Smooth muscle cell (in vitro differentiated cells): ENCODE measurements at regions not wholly inside any gene's neighbourhood (a gene's known extent, or its start where the extent isn't known, plus 50 kb on each side); places are given as distances from the start of the nearest gene placed in this dataset.

ENCODE experiments used
- DNase-seq: peaks from one replicate; lab custom pipeline; 2025; ENCODE audit not compliant: unreplicated experiment; lab: John Stamatoyannopoulos, UW
- H2AFZ ChIP-seq: fragments of 200-600 bp; sonication (generic); 2 replicates; pipeline ENCODE4 v1.6.0; 2016; ENCODE audit warnings: antibody characterized with exemption, low read depth, mild to moderate bottlenecking
- H3F3A ChIP-seq: fragments of 200-600 bp; sonication (generic); 2 replicates; pipeline ENCODE4 v1.6.0; 2017; ENCODE audit warnings: antibody characterized with exemption, low read depth
- H3K27ac ChIP-seq: fragments of 200-600 bp; sonication (generic); 2 replicates; pipeline ENCODE4 v1.5.1; 2016; ENCODE audit warnings: low read depth, mild to moderate bottlenecking
- H3K27me3 ChIP-seq: fragments of 200-600 bp; sonication (generic); 2 replicates; pipeline ENCODE4 v1.6.1; 2016; ENCODE audit warnings: low read depth, mild to moderate bottlenecking
- H3K36me3 ChIP-seq: fragments of 200-600 bp; sonication (generic); 2 replicates; pipeline ENCODE4 v1.5.1; 2016; ENCODE audit warnings: low read depth
- H3K4me1 ChIP-seq: fragments of 200-600 bp; sonication (generic); 2 replicates; pipeline ENCODE4 v1.5.1; 2016; ENCODE audit warnings: low read depth
- H3K4me2 ChIP-seq: fragments of 200-600 bp; sonication (generic); 2 replicates; pipeline ENCODE4 v1.6.0; 2016; ENCODE audit warnings: mild to moderate bottlenecking
- H3K4me3 ChIP-seq: fragments of 200-600 bp; sonication (generic); 2 replicates; pipeline ENCODE4 v1.5.1; 2016; ENCODE audit warnings: mild to moderate bottlenecking
- H3K79me2 ChIP-seq: fragments of 200-600 bp; sonication (generic); 2 replicates; pipeline ENCODE4 v1.6.0; 2016; ENCODE audit warnings: low read depth, mild to moderate bottlenecking
- H3K9ac ChIP-seq: fragments of 200-600 bp; sonication (generic); 2 replicates; pipeline ENCODE4 v1.6.0; 2016; ENCODE audit warnings: low read depth
- H3K9me3 ChIP-seq: fragments of 200-600 bp; sonication (generic); replicated peaks from 2 replicates; pipeline ENCODE4 v1.5.1; 2016; ENCODE audit warnings: low read depth
- H4K20me1 ChIP-seq: fragments of 200-600 bp; sonication (generic); 2 replicates; pipeline ENCODE4 v1.6.0; 2016; ENCODE audit warnings: low read depth
- WGBS: methylation state at CpG from one replicate; pipeline ENCODE4 v1.1.7; 2016; ENCODE audit warnings: low lambda C conversion rate; 5-methylcytosine and 5-hydroxymethylcytosine counted together
- TF ChIP-seq, protein P1 (sequence below): fragments of 200-600 bp; sonication (generic); IDR thresholded peaks from 2 replicates; pipeline ENCODE4 v1.5.1; 2017; ENCODE audit warnings: borderline replicate concordance, mild to moderate bottlenecking, antibody characterized with exemption; ENCODE audit not compliant: insufficient read depth, poor library complexity, severe bottlenecking

- no peak overlapping the region for H3K9ac ChIP-seq
- no peaks in the 10 kb centered on the region for H3K4me1 ChIP-seq
- H3K4me2 ChIP-seq, result no peak overlapping the region
- H3K27ac ChIP-seq, result no peak overlapping the region
- TF ChIP-seq, protein P1, sequence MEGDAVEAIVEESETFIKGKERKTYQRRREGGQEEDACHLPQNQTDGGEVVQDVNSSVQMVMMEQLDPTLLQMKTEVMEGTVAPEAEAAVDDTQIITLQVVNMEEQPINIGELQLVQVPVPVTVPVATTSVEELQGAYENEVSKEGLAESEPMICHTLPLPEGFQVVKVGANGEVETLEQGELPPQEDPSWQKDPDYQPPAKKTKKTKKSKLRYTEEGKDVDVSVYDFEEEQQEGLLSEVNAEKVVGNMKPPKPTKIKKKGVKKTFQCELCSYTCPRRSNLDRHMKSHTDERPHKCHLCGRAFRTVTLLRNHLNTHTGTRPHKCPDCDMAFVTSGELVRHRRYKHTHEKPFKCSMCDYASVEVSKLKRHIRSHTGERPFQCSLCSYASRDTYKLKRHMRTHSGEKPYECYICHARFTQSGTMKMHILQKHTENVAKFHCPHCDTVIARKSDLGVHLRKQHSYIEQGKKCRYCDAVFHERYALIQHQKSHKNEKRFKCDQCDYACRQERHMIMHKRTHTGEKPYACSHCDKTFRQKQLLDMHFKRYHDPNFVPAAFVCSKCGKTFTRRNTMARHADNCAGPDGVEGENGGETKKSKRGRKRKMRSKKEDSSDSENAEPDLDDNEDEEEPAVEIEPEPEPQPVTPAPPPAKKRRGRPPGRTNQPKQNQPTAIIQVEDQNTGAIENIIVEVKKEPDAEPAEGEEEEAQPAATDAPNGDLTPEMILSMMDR, result no peak
- H3K27me3 ChIP-seq, result no peaks in the 10 kb centered on the region
- no peak overlapping the region for H3K4me3 ChIP-seq
- no peak for DNase-seq
- H2AFZ ChIP-seq, result no peak overlapping the region
- H4K20me1 ChIP-seq, result no peaks in the 10 kb centered on the region
- 96% methylated on average over 1 of the region's 1 CpG for WGBS
- H3K36me3 ChIP-seq, result no peaks in the 10 kb centered on the region
- H3K79me2 ChIP-seq, result no peaks in the 10 kb centered on the region
- no peaks in the 10 kb centered on the region for H3F3A ChIP-seq
- no peaks in the 10 kb centered on the region for H3K9me3 ChIP-seq
Measured at GRCh38 chr7:10588084-10588483, 385.6 kb upstream of the PHF14 start.

- TF ChIP-seq, protein P1, result no peak
- Histone ChIP-seq H2AFZ (no peak overlapping the region), H3K4me1 (no peaks in the 10 kb centered on the region), H3K9me3 (no peaks in the 10 kb centered on the region), H3K79me2 (no peaks in the 10 kb centered on the region), H3K27ac (no peak overlapping the region), H4K20me1 (no peaks in the 10 kb centered on the region), H3K9ac (no peak overlapping the region), H3K27me3 (no peaks in the 10 kb centered on the region), H3F3A (no peaks in the 10 kb centered on the region), H3K4me3 (no peak overlapping the region), H3K4me2 (no peak overlapping the region), H3K36me3 (no peaks in the 10 kb centered on the region)
- 94% methylated on average over 2 of the region's 2 CpGs for WGBS
- no peak for DNase-seq
Measured at GRCh38 chr7:10592604-10593003, 381.1 kb upstream of the PHF14 start.

DNA sequence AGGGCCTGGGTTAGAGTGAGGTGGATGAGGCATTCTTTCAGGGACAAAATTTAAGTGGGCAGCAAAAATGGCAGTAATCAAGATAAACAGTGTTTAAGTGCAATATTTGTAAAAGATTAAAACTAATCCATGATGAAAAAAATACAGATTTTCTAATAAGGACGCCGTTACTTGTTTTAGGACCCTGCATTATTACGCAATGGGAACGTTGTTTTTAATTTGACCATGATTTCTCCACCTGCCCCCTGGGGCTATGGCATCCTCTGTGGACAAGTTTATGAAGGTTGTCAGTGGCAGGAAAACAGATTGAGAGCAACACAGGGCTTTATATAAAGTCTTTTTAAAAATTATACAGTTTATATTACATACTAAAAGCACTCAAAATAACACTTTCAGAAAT lies 380.6 kb upstream of the PHF14 start:
- no peaks in the 10 kb centered on the region for H3K9me3 ChIP-seq
- TF ChIP-seq, protein P1, result no peak
- no peaks in the 10 kb centered on the region for H3F3A ChIP-seq
- H3K4me3 ChIP-seq, result no peak overlapping the region
- no peaks in the 10 kb centered on the region for H3K27me3 ChIP-seq
- no peaks in the 10 kb centered on the region for H3K36me3 ChIP-seq
- H3K27ac ChIP-seq, result no peak overlapping the region
- DNase-seq, result no peak
- no peaks in the 10 kb centered on the region for H3K79me2 ChIP-seq
- H3K4me1 ChIP-seq, result no peaks in the 10 kb centered on the region
- no peak overlapping the region for H2AFZ ChIP-seq
- H3K9ac ChIP-seq, result no peak overlapping the region
- WGBS, result 85% methylated on average over 4 of the region's 4 CpGs
- no peaks in the 10 kb centered on the region for H4K20me1 ChIP-seq
- no peak overlapping the region for H3K4me2 ChIP-seq

GRCh38 chr7:10596827-10597226 lies 376.8 kb upstream of the PHF14 start:
- Histone ChIP-seq H3K27ac (no peak overlapping the region), H3F3A (no peaks in the 10 kb centered on the region), H3K79me2 (no peaks in the 10 kb centered on the region), H3K4me1 (no peaks in the 10 kb centered on the region), H3K4me3 (no peak overlapping the region), H3K4me2 (no peak overlapping the region), H2AFZ (no peak overlapping the region), H3K27me3 (no peaks in the 10 kb centered on the region), H3K9ac (no peak overlapping the region), H3K36me3 (no peaks in the 10 kb centered on the region), H4K20me1 (no peaks in the 10 kb centered on the region), H3K9me3 (no peaks in the 10 kb centered on the region)
- 90% methylated on average over 2 of the region's 2 CpGs for WGBS
- DNase-seq, result no peak
- TF ChIP-seq, protein P1, result no peak
